HepG2 (cell line): ENCODE measurements at regions not wholly inside any gene's neighbourhood (a gene's known extent, or its start where the extent isn't known, plus 50 kb on each side); places are given as distances from the start of the nearest gene placed in this dataset.

ENCODE experiments used
- ATAC-seq: fragments of 200-7000 bp; cut with Tn5 transposase; 3 replicates; pipeline ENCODE4 v1.9.1; 2020; ENCODE audit warnings: mild to moderate bottlenecking, moderate library complexity
- BruUV-seq: library from RNA; stranded (reverse); fragments of 400-500 nt; replicated peaks from 2 replicates; lab custom pipeline; 2021; lab: Mats Ljungman, UMichigan
- CTCF ChIA-PET: fragments of 300-600 bp; formaldehyde crosslinking; extraction: SDS; loops from one replicate; lab custom pipeline; 2021; ENCODE audit warnings: low total read pairs, inconsistent platforms, low intra/inter-chr PET ratio; lab: Yijun Ruan, JAX
- POLR2A ChIA-PET: fragments of 350-600 bp; sonication (Branson Sonifier 250); formaldehyde crosslinking; loops from one replicate; lab custom pipeline; 2020; ENCODE audit warnings: antibody characterized with exemption, inconsistent platforms; lab: Yijun Ruan, JAX
- DNase-seq: peaks from one replicate; pipeline ENCODE4 v3.0.0-alpha.2; 2015; ENCODE audit warnings: low spot score
- FAIRE-seq: peaks from 3 replicates; lab custom pipeline; 2011; peaks lifted over from hg19 to GRCh38; lab: Jason Lieb, UNC
- H2AFZ ChIP-seq: one replicate; pipeline ENCODE4 v1.6.1; 2011; ENCODE audit warnings: low read length, inconsistent platforms
- H3K27ac ChIP-seq: fragments of 300-600 bp; 3 replicates; pipeline ENCODE4 v1.8.0; 2011; ENCODE audit warnings: mixed run types, mild to moderate bottlenecking, mixed read lengths, low read length, inconsistent platforms; ENCODE audit not compliant: insufficient read depth; ENCODE audit errors: extremely low read length
- H3K27me3 ChIP-seq, 2 experiments: fragments of 200-600 bp in 1 of 2; 2 replicates in 1 of 2; 3 replicates in 1 of 2; pipeline versions ENCODE4 v1.6.0 to v1.8.0; 2011; ENCODE audit warnings: low read length in 2 of 2, mild to moderate bottlenecking in 2 of 2, moderate library complexity in 2 of 2, inconsistent platforms in 1 of 2; ENCODE audit not compliant: insufficient read depth in 2 of 2, control insufficient read depth in 1 of 2
- H3K36me3 ChIP-seq, 2 experiments: fragments of 200-600 bp in 1 of 2; replicated peaks in 1 of 2; 2 replicates in 1 of 2; 3 replicates in 1 of 2; pipeline versions ENCODE4 v1.5.1 to v1.8.0; 2011; ENCODE audit warnings: low read length in 2 of 2, inconsistent platforms in 1 of 2; ENCODE audit not compliant: insufficient read depth in 2 of 2, control insufficient read depth in 1 of 2
- H3K4me1 ChIP-seq: 2 replicates; pipeline ENCODE4 v1.5.1; 2012; ENCODE audit warnings: low read length, inconsistent platforms; ENCODE audit not compliant: insufficient read depth
- H3K4me2 ChIP-seq: 2 replicates; pipeline ENCODE4 v1.6.0; 2011; ENCODE audit warnings: low read depth, low read length, inconsistent platforms
- H3K4me3 ChIP-seq, 3 experiments: fragments of 200-600 bp in 1 of 3; sonication (generic), shearing (Covaris generic) in 1 of 3; replicated peaks in 1 of 3; 2 replicates each; pipeline ENCODE4 v1.5.1; 2011 to 2016; ENCODE audit warnings: low read length in 3 of 3, inconsistent platforms in 2 of 3, low read depth in 2 of 3, mild to moderate bottlenecking in 2 of 3, control low read depth in 1 of 3, mixed read lengths in 1 of 3; ENCODE audit not compliant: insufficient read depth in 1 of 3
- H3K79me2 ChIP-seq: one replicate; pipeline ENCODE4 v1.6.1; 2011; ENCODE audit warnings: low read length, inconsistent platforms; ENCODE audit not compliant: insufficient read depth
- H3K9ac ChIP-seq: 2 replicates; pipeline ENCODE4 v1.6.0; 2011; ENCODE audit warnings: mild to moderate bottlenecking, low read depth, low read length, inconsistent platforms; ENCODE audit not compliant: insufficient read depth
- H3K9me3 ChIP-seq: 2 replicates; pipeline ENCODE4 v1.5.1; 2012; ENCODE audit warnings: mild to moderate bottlenecking, low read length
- H4K20me1 ChIP-seq: 2 replicates; pipeline ENCODE4 v1.6.0; 2011; ENCODE audit warnings: inconsistent platforms, mild to moderate bottlenecking, low read length, moderate library complexity; ENCODE audit not compliant: insufficient read depth
- E2F2 ChIP-seq: sonication (generic); formaldehyde crosslinking; IDR thresholded peaks from 2 replicates; pipeline ENCODE4 v1.4.0; 2020; ENCODE audit warnings: missing genetic modification reagents, borderline replicate concordance
- HOXA5 ChIP-seq: sonication (generic); formaldehyde crosslinking; IDR thresholded peaks from 2 replicates; pipeline ENCODE4 v1.4.0; 2020; ENCODE audit warnings: missing genetic modification reagents
- JUNB ChIP-seq: sonication (generic); formaldehyde crosslinking; IDR thresholded peaks from 2 replicates; pipeline ENCODE4 v1.8.0; 2022; ENCODE audit warnings: missing genetic modification reagents, mild to moderate bottlenecking, borderline replicate concordance
- KAT8 ChIP-seq: IDR thresholded peaks from 2 replicates; pipeline ENCODE4 v1.6.1; 2016; ENCODE audit warnings: missing genetic modification reagents, missing compliant biosample characterization
- KMT2B ChIP-seq: IDR thresholded peaks from 2 replicates; pipeline ENCODE4 v1.6.1; 2016; ENCODE audit warnings: missing genetic modification reagents, missing compliant biosample characterization
- NAIF1 ChIP-seq: sonication (generic); formaldehyde crosslinking; IDR thresholded peaks from 2 replicates; pipeline ENCODE4 v1.5.0; 2020; ENCODE audit warnings: mild to moderate bottlenecking, missing genetic modification reagents, borderline replicate concordance
- ONECUT2 ChIP-seq: sonication (generic); formaldehyde crosslinking; IDR thresholded peaks from 2 replicates; pipeline ENCODE4 v1.4.0; 2020; ENCODE audit warnings: missing genetic modification reagents
- PITX1 ChIP-seq: sonication (generic); formaldehyde crosslinking; IDR thresholded peaks from 2 replicates; pipeline ENCODE4 v1.5.1; 2020; ENCODE audit warnings: mild to moderate bottlenecking, missing genetic modification reagents
- POLR2A ChIP-seq, 2 experiments: IDR thresholded peaks; 2 replicates each; pipeline ENCODE4 v1.6.1; 2011; ENCODE audit warnings: low read depth in 2 of 2, low read length in 2 of 2, mild to moderate bottlenecking in 1 of 2, moderate library complexity in 1 of 2; ENCODE audit not compliant: insufficient read depth in 1 of 2
- PRDM15 ChIP-seq: sonication (generic); formaldehyde crosslinking; IDR thresholded peaks from 2 replicates; pipeline ENCODE4 v1.4.0; 2020; ENCODE audit warnings: missing genetic modification reagents
- THAP7 ChIP-seq: sonication (generic); formaldehyde crosslinking; IDR thresholded peaks from 2 replicates; pipeline ENCODE4 v1.8.1; 2023; ENCODE audit warnings: mild to moderate bottlenecking, missing genetic modification reagents
- ZFY ChIP-seq: sonication (generic); formaldehyde crosslinking; IDR thresholded peaks from 2 replicates; pipeline ENCODE4 v1.4.0; 2020; ENCODE audit warnings: missing genetic modification reagents
- ZNF326 ChIP-seq: sonication (generic); formaldehyde crosslinking; IDR thresholded peaks from 2 replicates; pipeline ENCODE4 v1.4.0; 2020; ENCODE audit warnings: missing genetic modification reagents, borderline replicate concordance
- ZNF567 ChIP-seq: sonication (generic); formaldehyde crosslinking; IDR thresholded peaks from 2 replicates; pipeline ENCODE4 v1.8.1; 2023; ENCODE audit warnings: mild to moderate bottlenecking, missing genetic modification reagents, borderline replicate concordance
- ZNF572 ChIP-seq: sonication (generic); formaldehyde crosslinking; IDR thresholded peaks from 2 replicates; pipeline ENCODE4 v1.5.1; 2020; ENCODE audit warnings: mild to moderate bottlenecking, missing genetic modification reagents
- ZNF576 ChIP-seq: sonication (generic); formaldehyde crosslinking; IDR thresholded peaks from 2 replicates; pipeline ENCODE4 v1.4.0; 2020; ENCODE audit warnings: mild to moderate bottlenecking, missing genetic modification reagents
- WGBS: methylation state at CpG from one replicate; pipeline ENCODE4 v1.1.6; 2017; ENCODE audit warnings: low lambda C conversion rate; 5-methylcytosine and 5-hydroxymethylcytosine counted together
- in situ Hi-C: cut with HindIII; loops from 2 replicates; pipeline ENCODE4 v1.10.0; 2017; ENCODE audit warnings: low pct_unique_long_range_greater_than_20kb; ENCODE audit not compliant: extremely low pct_ligation_motif_present
- intact Hi-C: fragments of 100-400 bp; cut with micrococcal nuclease; formaldehyde crosslinking; loops from one replicate; pipeline ENCODE4 v1.10.0; 2022; ENCODE audit not compliant: unreplicated experiment

GRCh38 chr21:39118061-39118460 is 65.2 kb downstream of the PSMG1 start:
- POLR2A ChIA-PET, result no interaction called here
- H3K27me3 ChIP-seq, result no peaks in the 10 kb centered on the region; a peak in 1 of 5 replicates
- H2AFZ ChIP-seq, result no peak overlapping the region
- H3K27ac ChIP-seq, result no peak overlapping the region
- in situ Hi-C loops (no loop called here), intact Hi-C loops (no loop called here)
- FAIRE-seq, result no peak
- H3K9me3 ChIP-seq, result peaks cover 4% of the 10 kb centered on the region
- no peak overlapping the region for H3K9ac ChIP-seq
- CTCF ChIA-PET, result no interaction called here
- no TSS peak for BruUV-seq
- H3K4me1 ChIP-seq, result peaks cover 21% of the 10 kb centered on the region
- DNase-seq, result no peak
- no peaks in the 10 kb centered on the region for H4K20me1 ChIP-seq
- no peak overlapping the region for H3K4me2 ChIP-seq
- WGBS, result 83% methylated on average over 10 of the region's 10 CpGs
- no peaks in the 10 kb centered on the region for H3K79me2 ChIP-seq
- TF ChIP-seq THAP7 (CRISPR knock-in tag) (no peak), ZNF572 (CRISPR knock-in tag) (no peak), ZNF326 (CRISPR knock-in tag) (no peak), PITX1 (no peak), HOXA5 (CRISPR knock-in tag) (no peak), NAIF1 (CRISPR knock-in tag) (no peak), ZNF576 (CRISPR knock-in tag) (no peak), PRDM15 (no peak), ZNF567 (no peak), JUNB (CRISPR knock-in tag) (no peak), ZFY (no peak), POLR2A (IDR thresholded peaks at IDR 0.05; ENCODE audit: insufficient read depth in 1 of 2, low read depth in 2 of 2, low read length in 2 of 2) (no peak), E2F2 (no peak), ONECUT2 (no peak), KMT2B (CRISPR knock-in tag) (no peak), KAT8 (CRISPR knock-in tag) (no peak)
- H3K36me3 ChIP-seq, result no peaks in the 10 kb centered on the region
- ATAC-seq, result no peak
- no peak overlapping the region for H3K4me3 ChIP-seq
